IMR-90 (cell line): ENCODE measurements at regions not wholly inside any gene's neighbourhood (a gene's known extent, or its start where the extent isn't known, plus 50 kb on each side); places are given as distances from the start of the nearest gene placed in this dataset.

ENCODE experiments used
- ATAC-seq: fragments of 200-7000 bp; cut with Tn5 transposase; 2 replicates; pipeline ENCODE4 v1.9.1; 2020; ENCODE audit warnings: low read depth, mild to moderate bottlenecking, moderate library complexity
- BruUV-seq: library from RNA; stranded (reverse); fragments of 400-500 nt; replicated peaks from 2 replicates; lab custom pipeline; 2021; lab: Mats Ljungman, UMichigan
- CTCF ChIA-PET: fragments of 300-600 bp; formaldehyde crosslinking; extraction: SDS; loops from one replicate; lab custom pipeline; 2021; ENCODE audit warnings: antibody characterized with exemption; lab: Yijun Ruan, JAX
- POLR2A ChIA-PET: fragments of 300-600 bp; sonication (Branson Sonifier 250); formaldehyde crosslinking; loops from one replicate; lab custom pipeline; 2022; ENCODE audit warnings: antibody characterized with exemption; ENCODE audit not compliant: unreplicated experiment; lab: Charles Lee
- DNase-seq: peaks from one replicate; pipeline ENCODE4 v3.0.0; 2013
- H2AFZ ChIP-seq: replicated peaks from 2 replicates; pipeline ENCODE3; 2013; ENCODE audit warnings: low read length, mild to moderate bottlenecking; ENCODE audit not compliant: poor library complexity
- H2AK5ac ChIP-seq: 2 replicates; pipeline ENCODE4 v1.6.1; 2013; ENCODE audit warnings: low read depth, low read length, inconsistent platforms
- H2AK9ac ChIP-seq: replicated peaks from 2 replicates; pipeline ENCODE3; 2013; ENCODE audit warnings: mild to moderate bottlenecking, low read depth, low read length, moderate library complexity; ENCODE audit not compliant: poor library complexity
- H2BK120ac ChIP-seq: 2 replicates; pipeline ENCODE4 v1.6.1; 2013; ENCODE audit warnings: low read depth, low read length, inconsistent platforms
- H2BK15ac ChIP-seq: 3 replicates; pipeline ENCODE4 v1.6.1; 2013; ENCODE audit warnings: low read depth, low read length, inconsistent platforms
- H2BK20ac ChIP-seq: 2 replicates; pipeline ENCODE4 v1.6.1; 2013; ENCODE audit warnings: low read depth, mild to moderate bottlenecking, inconsistent platforms, low read length, moderate library complexity
- H2BK5ac ChIP-seq: 2 replicates; pipeline ENCODE4 v1.6.1; 2013; ENCODE audit warnings: mild to moderate bottlenecking, low read depth, low read length, inconsistent platforms; ENCODE audit not compliant: poor library complexity, severe bottlenecking
- H3K14ac ChIP-seq: replicated peaks from 2 replicates; pipeline ENCODE4 v1.6.1; 2013; ENCODE audit warnings: low read depth, low read length, inconsistent platforms
- H3K18ac ChIP-seq: 2 replicates; pipeline ENCODE4 v1.6.1; 2013; ENCODE audit warnings: low read depth, low read length, control low read depth
- H3K23ac ChIP-seq: 2 replicates; pipeline ENCODE4 v1.6.1; 2013; ENCODE audit warnings: low read depth, low read length, inconsistent platforms
- H3K27ac ChIP-seq: 2 replicates; pipeline ENCODE4 v1.5.1; 2013; ENCODE audit warnings: mild to moderate bottlenecking, control low read depth, low read length; ENCODE audit not compliant: insufficient read depth
- H3K27me3 ChIP-seq: 2 replicates; pipeline ENCODE4 v1.6.1; 2013; ENCODE audit warnings: low read length; ENCODE audit not compliant: control insufficient read depth, insufficient read depth
- H3K36me3 ChIP-seq: 2 replicates; pipeline ENCODE4 v1.6.1; 2013; ENCODE audit warnings: low read length, mixed read lengths; ENCODE audit not compliant: control insufficient read depth, insufficient read depth
- H3K4ac ChIP-seq: 2 replicates; pipeline ENCODE4 v1.6.1; 2013; ENCODE audit warnings: low read depth, low read length, inconsistent platforms
- H3K4me1 ChIP-seq: 2 replicates; pipeline ENCODE4 v1.6.1; 2013; ENCODE audit warnings: low read length, mixed read lengths; ENCODE audit not compliant: control insufficient read depth, insufficient read depth
- H3K4me2 ChIP-seq: 2 replicates; pipeline ENCODE4 v1.6.1; 2013; ENCODE audit warnings: low read depth, mild to moderate bottlenecking, control low read depth, low read length, moderate library complexity
- H3K4me3 ChIP-seq: 2 replicates; pipeline ENCODE4 v1.5.1; 2013; ENCODE audit warnings: low read depth, mild to moderate bottlenecking, control low read depth, low read length, moderate library complexity; ENCODE audit not compliant: insufficient read depth
- H3K56ac ChIP-seq: 2 replicates; pipeline ENCODE4 v1.6.1; 2013; ENCODE audit warnings: low read length, inconsistent platforms; ENCODE audit not compliant: insufficient read depth; ENCODE audit errors: extremely low read depth
- H3K79me1 ChIP-seq, 2 experiments: 2 replicates each; pipeline ENCODE4 v1.6.1; 2013; ENCODE audit warnings: low read length in 2 of 2, inconsistent platforms in 1 of 2, low read depth in 1 of 2
- H3K9ac ChIP-seq: 2 replicates; pipeline ENCODE4 v1.6.1; 2013; ENCODE audit warnings: low read depth, low read length, control low read depth
- H3K9me1 ChIP-seq: 2 replicates; pipeline ENCODE4 v1.6.1; 2013; ENCODE audit warnings: low read length, inconsistent platforms; ENCODE audit not compliant: insufficient read depth
- H3K9me3 ChIP-seq: 2 replicates; pipeline ENCODE4 v1.6.1; 2013; ENCODE audit warnings: low read length; ENCODE audit not compliant: control insufficient read depth, insufficient read depth
- H4K20me1 ChIP-seq: 2 replicates; pipeline ENCODE4 v1.6.1; 2013; ENCODE audit warnings: low read length, inconsistent platforms; ENCODE audit not compliant: insufficient read depth
- H4K5ac ChIP-seq: 2 replicates; pipeline ENCODE4 v1.6.1; 2013; ENCODE audit warnings: mild to moderate bottlenecking, low read depth, low read length, control low read depth
- H4K8ac ChIP-seq, 2 experiments: 2 replicates each; pipeline ENCODE4 v1.6.1; 2013; ENCODE audit warnings: low read depth in 2 of 2, low read length in 2 of 2, control low read depth in 1 of 2, inconsistent platforms in 1 of 2
- H4K91ac ChIP-seq: 2 replicates; pipeline ENCODE4 v1.6.1; 2013; ENCODE audit warnings: low read depth, low read length, inconsistent platforms; ENCODE audit not compliant: insufficient read depth
- BHLHE40 ChIP-seq: fragments of 150-350 bp; IDR thresholded peaks from 2 replicates; pipeline ENCODE4 v1.6.1; 2016; ENCODE audit warnings: mild to moderate bottlenecking, low read depth, low read length
- CEBPB ChIP-seq: IDR thresholded peaks from 2 replicates; pipeline ENCODE4 v1.6.1; 2012; ENCODE audit warnings: low read depth, low read length, improper control_type of control experiment
- MAFK ChIP-seq: IDR thresholded peaks from 2 replicates; pipeline ENCODE4 v1.6.1; 2012; ENCODE audit warnings: low read depth, low read length, improper control_type of control experiment
- MAZ ChIP-seq: IDR thresholded peaks from 2 replicates; pipeline ENCODE4 v1.6.1; 2012; ENCODE audit warnings: low read depth, mild to moderate bottlenecking, low read length, improper control_type of control experiment, moderate library complexity, borderline replicate concordance
- MXI1 ChIP-seq: IDR thresholded peaks from 2 replicates; pipeline ENCODE4 v1.6.1; 2012; ENCODE audit warnings: low read depth, mild to moderate bottlenecking, low read length, moderate library complexity, borderline replicate concordance
- POLR2A ChIP-seq: IDR thresholded peaks from 2 replicates; pipeline ENCODE4 v1.6.1; 2012; ENCODE audit warnings: mild to moderate bottlenecking, low read depth, low read length
- RAD21 ChIP-seq: IDR thresholded peaks from 2 replicates; pipeline ENCODE4 v1.6.1; 2012; ENCODE audit warnings: low read length, improper control_type of control experiment
- RCOR1 ChIP-seq: IDR thresholded peaks from 2 replicates; pipeline ENCODE4 v1.6.1; 2012; ENCODE audit warnings: mild to moderate bottlenecking, low read length, improper control_type of control experiment; ENCODE audit not compliant: insufficient replicate concordance
- RFX5 ChIP-seq: IDR thresholded peaks from 2 replicates; pipeline ENCODE4 v1.8.0; 2012; ENCODE audit warnings: low read depth, mild to moderate bottlenecking, low read length, moderate library complexity
- SMC3 ChIP-seq: fragments of 150-350 bp; IDR thresholded peaks from 2 replicates; pipeline ENCODE4 v1.6.1; 2016; ENCODE audit warnings: low read depth, mild to moderate bottlenecking, antibody characterized with exemption, low read length, moderate library complexity
- WGBS, 2 experiments: methylation state at CpG; one replicate each; pipeline versions ENCODE4 v1.1.5 to v1.1.7; 2013; ENCODE audit warnings: missing lambda C conversion rate in 2 of 2; ENCODE audit not compliant: insufficient read length in 1 of 2; ENCODE audit errors: extremely low coverage in 2 of 2; 5-methylcytosine and 5-hydroxymethylcytosine counted together
- dilution Hi-C: fragments of 300-500 bp; cut with HindIII; formaldehyde crosslinking; loops from one replicate; pipeline ENCODE4 v1.14.3; 2018; ENCODE audit warnings: low sequenced_read_pairs; ENCODE audit not compliant: unreplicated experiment
- in situ Hi-C: fragments of 300-500 bp; cut with MboI; formaldehyde crosslinking; loops from 3 replicates; pipeline ENCODE4 v1.14.3; 2019; ENCODE audit warnings: low sequenced_read_pairs, inconsistent platforms, mixed read lengths
- intact Hi-C: fragments of 100-400 bp; cut with micrococcal nuclease; formaldehyde crosslinking; loops from 2 replicates; pipeline ENCODE4 v1.10.0; 2022
- TF ChIP-seq, protein P1 (sequence below): fragments of 150-350 bp; IDR thresholded peaks from 2 replicates; pipeline ENCODE4 v1.6.1; 2017; ENCODE audit warnings: mild to moderate bottlenecking, antibody characterized with exemption, low read length, low read depth
- TF ChIP-seq, protein P2 (sequence below): conservative IDR thresholded peaks from 2 replicates; pipeline ENCODE4 v1.5.1; 2012; ENCODE audit warnings: mild to moderate bottlenecking, low read depth, low read length, improper control_type of control experiment

DNA sequence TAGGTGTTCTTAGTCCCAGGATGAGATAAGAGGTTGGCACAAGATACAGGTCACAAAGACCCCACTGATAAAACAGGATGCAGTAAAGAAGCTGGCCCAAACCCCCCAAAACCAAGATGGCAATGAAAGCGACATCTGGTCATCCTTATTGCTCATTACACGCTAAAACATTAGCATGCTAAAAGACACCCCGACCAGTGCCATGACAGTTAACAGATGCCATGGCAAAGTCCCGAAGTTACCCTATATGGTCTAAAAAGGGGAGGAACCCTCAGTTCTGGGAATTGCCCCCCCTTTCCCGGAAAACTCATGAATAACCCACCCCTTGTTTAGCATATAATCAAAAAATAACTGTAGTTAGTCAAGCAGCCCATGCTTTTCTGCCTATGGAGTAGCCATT lies 251.1 kb downstream of the SLC4A3 start:
- no peak for TF ChIP-seq BHLHE40
- TF ChIP-seq RCOR1, result no peak
- TF ChIP-seq RAD21, result no peak
- TF ChIP-seq, protein P1, sequence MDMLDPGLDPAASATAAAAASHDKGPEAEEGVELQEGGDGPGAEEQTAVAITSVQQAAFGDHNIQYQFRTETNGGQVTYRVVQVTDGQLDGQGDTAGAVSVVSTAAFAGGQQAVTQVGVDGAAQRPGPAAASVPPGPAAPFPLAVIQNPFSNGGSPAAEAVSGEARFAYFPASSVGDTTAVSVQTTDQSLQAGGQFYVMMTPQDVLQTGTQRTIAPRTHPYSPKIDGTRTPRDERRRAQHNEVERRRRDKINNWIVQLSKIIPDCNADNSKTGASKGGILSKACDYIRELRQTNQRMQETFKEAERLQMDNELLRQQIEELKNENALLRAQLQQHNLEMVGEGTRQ, result no peak
- TF ChIP-seq MAFK, result no peak
- TF ChIP-seq SMC3, result no peak
- TF ChIP-seq RFX5, result no peak
- no peak for TF ChIP-seq MAZ
- no peak for TF ChIP-seq CEBPB
- no peak for TF ChIP-seq MXI1
- TF ChIP-seq POLR2A, result no peak
- TF ChIP-seq, protein P2, sequence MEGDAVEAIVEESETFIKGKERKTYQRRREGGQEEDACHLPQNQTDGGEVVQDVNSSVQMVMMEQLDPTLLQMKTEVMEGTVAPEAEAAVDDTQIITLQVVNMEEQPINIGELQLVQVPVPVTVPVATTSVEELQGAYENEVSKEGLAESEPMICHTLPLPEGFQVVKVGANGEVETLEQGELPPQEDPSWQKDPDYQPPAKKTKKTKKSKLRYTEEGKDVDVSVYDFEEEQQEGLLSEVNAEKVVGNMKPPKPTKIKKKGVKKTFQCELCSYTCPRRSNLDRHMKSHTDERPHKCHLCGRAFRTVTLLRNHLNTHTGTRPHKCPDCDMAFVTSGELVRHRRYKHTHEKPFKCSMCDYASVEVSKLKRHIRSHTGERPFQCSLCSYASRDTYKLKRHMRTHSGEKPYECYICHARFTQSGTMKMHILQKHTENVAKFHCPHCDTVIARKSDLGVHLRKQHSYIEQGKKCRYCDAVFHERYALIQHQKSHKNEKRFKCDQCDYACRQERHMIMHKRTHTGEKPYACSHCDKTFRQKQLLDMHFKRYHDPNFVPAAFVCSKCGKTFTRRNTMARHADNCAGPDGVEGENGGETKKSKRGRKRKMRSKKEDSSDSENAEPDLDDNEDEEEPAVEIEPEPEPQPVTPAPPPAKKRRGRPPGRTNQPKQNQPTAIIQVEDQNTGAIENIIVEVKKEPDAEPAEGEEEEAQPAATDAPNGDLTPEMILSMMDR, result no peak
- intact Hi-C loops, result no loop called here
- POLR2A ChIA-PET, result no interaction called here
- CTCF ChIA-PET, result no interaction called here
- Histone ChIP-seq H4K8ac (no peak overlapping the region), H3K14ac (no peak overlapping the region), H2BK120ac (no peak overlapping the region), H3K9ac (no peak overlapping the region), H3K9me3 (no peaks in the 10 kb centered on the region), H2AK9ac (no peak overlapping the region), H3K79me1 (no peaks in the 10 kb centered on the region), H4K5ac (no peak overlapping the region), H2BK5ac (no peak overlapping the region), H2BK20ac (no peak overlapping the region), H3K4me1 (no peaks in the 10 kb centered on the region), H3K56ac (no peak overlapping the region), H3K4me3 (no peak overlapping the region), H3K27ac (no peak overlapping the region), H3K4ac (no peak overlapping the region), H3K4me2 (no peak overlapping the region), H3K36me3 (no peaks in the 10 kb centered on the region), H2AFZ (no peak overlapping the region), H3K9me1 (no peaks in the 10 kb centered on the region), H2AK5ac (no peak overlapping the region), H3K23ac (no peak overlapping the region), H3K27me3 (no peaks in the 10 kb centered on the region), H4K20me1 (no peaks in the 10 kb centered on the region), H4K91ac (no peak overlapping the region), H2BK15ac (no peak overlapping the region), H3K18ac (no peak overlapping the region)
- no TSS peak for BruUV-seq
- in situ Hi-C loops, result no loop called here
- ATAC-seq (no peak), DNase-seq (no peak)
- dilution Hi-C loops, result no loop called here
- no CpG with 5 or more reads among the region's 5 CpGs for WGBS, 2 experiments
